Stimulated activated CD8-positive, alpha-beta memory T cell treated with anti-CD3 and anti-CD28 coated beads, Interleukin-7, amount 100 ng/mL, for 48 hours (primary cell): ENCODE measurements at regions not wholly inside any gene's neighbourhood (a gene's known extent, or its start where the extent isn't known, plus 50 kb on each side); places are given as distances from the start of the nearest gene placed in this dataset.

Source experiments
- DNase-seq, 2 donors: peaks; one replicate each; pipeline ENCODE4 v3.0.0-alpha.2; 2020; ENCODE audit warnings: low read depth in 1 of 2; ENCODE audit errors: extremely low read depth in 1 of 2

GRCh38 chr10:131646551-131647525 is 254.0 kb upstream of the PPP2R2D start:
- DNase-seq, result no peak

- DNase-seq, result no peak
These were observed 253.0 kb upstream of the PPP2R2D start for GRCh38 chr10:131647789-131648188.

- DNase-seq, result no peak
These were observed 252.3 kb upstream of the PPP2R2D start for GRCh38 chr10:131648386-131649020.

- DNase-seq, result no peak
These were observed 251.2 kb upstream of the PPP2R2D start for GRCh38 chr10:131649617-131650016.

GRCh38 chr10:131650169-131650705 is 250.6 kb upstream of the PPP2R2D start:
- no peak for DNase-seq

- DNase-seq, result no peak
These were observed 249.8 kb upstream of the PPP2R2D start for GRCh38 chr10:131650771-131651673.

- DNase-seq, result no peak
These were observed 249.0 kb upstream of the PPP2R2D start for GRCh38 chr10:131651674-131652437.

- DNase-seq, result no peak
These were observed 248.2 kb upstream of the PPP2R2D start for GRCh38 chr10:131652438-131653139.

- no peak for DNase-seq
These were observed 247.7 kb upstream of the PPP2R2D start for GRCh38 chr10:131653140-131653539.

GRCh38 chr10:131653554-131654470 is 247.0 kb upstream of the PPP2R2D start:
- DNase-seq, result no peak

- DNase-seq, result no peak
These were observed 246.2 kb upstream of the PPP2R2D start for GRCh38 chr10:131654471-131655087.

GRCh38 chr10:131655101-131655849 is 245.5 kb upstream of the PPP2R2D start:
- no peak for DNase-seq

GRCh38 chr10:131656009-131656408 is 244.8 kb upstream of the PPP2R2D start:
- no peak for DNase-seq

- DNase-seq, result no peak
These were observed 244.4 kb upstream of the PPP2R2D start for GRCh38 chr10:131656431-131656841.

- DNase-seq, result no peak
These were observed 243.4 kb upstream of the PPP2R2D start for GRCh38 chr10:131657318-131657984.

- no peak for DNase-seq
These were observed 242.8 kb upstream of the PPP2R2D start for GRCh38 chr10:131657985-131658330.
